GM23338 (cell line): ENCODE measurements at regions not wholly inside any gene's neighbourhood (a gene's known extent, or its start where the extent isn't known, plus 50 kb on each side); places are given as distances from the start of the nearest gene placed in this dataset.

ENCODE experiments used
- ATAC-seq: fragments of 200-7000 bp; cut with Tn5 transposase; 3 replicates; pipeline ENCODE4 v1.9.1; 2020
- DNase-seq: peaks from one replicate; pipeline ENCODE4 v3.0.0-alpha.2; 2015; ENCODE audit warnings: low spot score
- H2AFZ ChIP-seq: fragments of 200-600 bp; sonication (generic); 2 replicates; pipeline ENCODE4 v1.8.0; 2016; ENCODE audit warnings: antibody characterized with exemption, mild to moderate bottlenecking, moderate library complexity
- H3F3A ChIP-seq: fragments of 200-600 bp; sonication (generic); replicated peaks from 2 replicates; pipeline ENCODE4 v1.8.0; 2017; ENCODE audit warnings: antibody characterized with exemption, mixed run types, low read depth
- H3K27ac ChIP-seq: fragments of 200-600 bp; sonication (generic); 2 replicates; pipeline ENCODE4 v1.6.1; 2016; ENCODE audit warnings: low read depth
- H3K27me3 ChIP-seq: fragments of 200-600 bp; sonication (generic); 2 replicates; pipeline ENCODE4 v1.8.0; 2016; ENCODE audit warnings: mild to moderate bottlenecking, mixed run types, moderate library complexity; ENCODE audit not compliant: insufficient read depth
- H3K36me3 ChIP-seq: fragments of 200-600 bp; sonication (generic); 2 replicates; pipeline ENCODE4 v1.8.0; 2016; ENCODE audit warnings: mild to moderate bottlenecking; ENCODE audit not compliant: insufficient read depth
- H3K4me1 ChIP-seq: fragments of 200-600 bp; sonication (generic); 2 replicates; pipeline ENCODE4 v1.8.0; 2016; ENCODE audit warnings: mild to moderate bottlenecking, moderate library complexity; ENCODE audit not compliant: insufficient read depth
- H3K4me2 ChIP-seq: fragments of 200-600 bp; sonication (generic); 2 replicates; pipeline ENCODE4 v1.7.1; 2017; ENCODE audit warnings: mixed run types
- H3K4me3 ChIP-seq: fragments of 200-600 bp; sonication (generic); 2 replicates; pipeline ENCODE4 v1.6.1; 2016; ENCODE audit warnings: mixed run types
- H3K79me2 ChIP-seq: fragments of 200-600 bp; sonication (generic); replicated peaks from 2 replicates; pipeline ENCODE4 v1.8.0; 2017; ENCODE audit warnings: mild to moderate bottlenecking; ENCODE audit not compliant: insufficient read depth
- H3K9me2 ChIP-seq: fragments of 200-600 bp; sonication (generic); 2 replicates; pipeline ENCODE4 v1.8.0; 2017; ENCODE audit not compliant: insufficient read depth
- H4K20me1 ChIP-seq: fragments of 200-600 bp; sonication (generic); replicated peaks from 2 replicates; pipeline ENCODE4 v1.8.0; 2017; ENCODE audit warnings: mild to moderate bottlenecking; ENCODE audit not compliant: insufficient read depth
- H3K27ac Mint-ChIP-seq: 2 replicates; pipeline ENCODE4 v1.8.0; 2020; ENCODE audit warnings: inconsistent platforms, mild to moderate bottlenecking, moderate library complexity, mixed read lengths
- H3K27me3 Mint-ChIP-seq: 3 replicates; pipeline ENCODE4 v1.8.0; 2022; ENCODE audit warnings: low read depth, mild to moderate bottlenecking, moderate library complexity, mixed read lengths, inconsistent platforms; ENCODE audit not compliant: insufficient read depth, poor library complexity
- H3K36me3 Mint-ChIP-seq: 3 replicates; pipeline ENCODE4 v1.8.0; 2021; ENCODE audit warnings: low read depth, mild to moderate bottlenecking, inconsistent platforms, moderate library complexity, mixed read lengths
- H3K4me1 Mint-ChIP-seq: 3 replicates; pipeline ENCODE4 v1.8.0; 2020; ENCODE audit warnings: mild to moderate bottlenecking, inconsistent platforms, mixed read lengths
- H3K4me3 Mint-ChIP-seq: 3 replicates; pipeline ENCODE4 v1.8.0; 2021; ENCODE audit warnings: moderate library complexity, mild to moderate bottlenecking, inconsistent platforms, mixed read lengths
- H3K9me3 Mint-ChIP-seq: 3 replicates; pipeline ENCODE4 v1.8.0; 2020; ENCODE audit warnings: moderate library complexity, mild to moderate bottlenecking, inconsistent platforms, mixed read lengths
- CTCF ChIP-seq, 2 experiments: fragments of 200-600 bp in 1 of 2; sonication (generic) in 1 of 2; conservative IDR thresholded peaks; 2 replicates each; pipeline versions ENCODE4 v1.5.1 to v1.6.1; 2016 to 2017; ENCODE audit warnings: antibody characterized with exemption in 2 of 2, low read depth in 2 of 2, mild to moderate bottlenecking in 2 of 2, moderate library complexity in 1 of 2
- EZH2phosphoT487 ChIP-seq: fragments of 200-600 bp; sonication (generic); IDR thresholded peaks from one replicate; pipeline ENCODE4 v1.8.1; 2018; ENCODE audit warnings: antibody characterized with exemption; ENCODE audit not compliant: unreplicated experiment
- JUNB ChIP-seq: IDR thresholded peaks from one replicate; pipeline ENCODE4 v1.6.1; 2016; ENCODE audit warnings: antibody characterized with exemption; ENCODE audit not compliant: unreplicated experiment
- NANOG ChIP-seq: IDR thresholded peaks from 2 replicates; pipeline ENCODE4 v1.6.1; 2016; ENCODE audit warnings: antibody characterized with exemption, borderline replicate concordance
- POLR2AphosphoS5 ChIP-seq: IDR thresholded peaks from 2 replicates; pipeline ENCODE4 v1.6.1; 2016; ENCODE audit warnings: antibody characterized with exemption, low read depth
- REST ChIP-seq: IDR thresholded peaks from one replicate; pipeline ENCODE4 v1.6.1; 2018; ENCODE audit warnings: antibody characterized with exemption; ENCODE audit not compliant: unreplicated experiment
- STAT1 ChIP-seq: IDR thresholded peaks from one replicate; pipeline ENCODE4 v1.6.1; 2016; ENCODE audit warnings: antibody characterized with exemption; ENCODE audit not compliant: unreplicated experiment
- ZNF114 ChIP-seq: fragments of 250-450 bp; sonication (Bioruptor Pico); IDR thresholded peaks from 2 replicates; pipeline ENCODE4 v1.5.0; 2020; ENCODE audit warnings: mild to moderate bottlenecking, moderate library complexity
- ZNF331 ChIP-seq: fragments of 250-450 bp; sonication (Bioruptor Pico); IDR thresholded peaks from 2 replicates; pipeline ENCODE4 v1.5.0; 2020; ENCODE audit warnings: low read depth, mild to moderate bottlenecking, moderate library complexity
- ZNF462 ChIP-seq: fragments of 250-450 bp; sonication (Bioruptor Pico); IDR thresholded peaks from 2 replicates; pipeline ENCODE4 v1.5.0; 2020; ENCODE audit warnings: mild to moderate bottlenecking, moderate library complexity

- TF ChIP-seq REST, result no peak
- no peak for TF ChIP-seq STAT1
- no peak for TF ChIP-seq EZH2phosphoT487
- no peak for TF ChIP-seq POLR2AphosphoS5
- TF ChIP-seq NANOG, result no peak
- no peak for TF ChIP-seq JUNB
- TF ChIP-seq ZNF331 (CRISPR knock-in tag), result no peak
- TF ChIP-seq CTCF (conservative IDR thresholded peaks at IDR 0.05; ENCODE audit: low read depth in 2 of 2), result no peak
Observed at GRCh38 chr2:16191431-16192200, 251.3 kb downstream of the MYCN start (continued).

GRCh38 chr2:16190446-16191270, 250.3 kb downstream of the MYCN start:
- H3K27ac ChIP-seq, result no peak overlapping the region
- no peak overlapping the region for H3K4me3 Mint-ChIP-seq
- no peaks in the 10 kb centered on the region for H3F3A ChIP-seq
- peaks cover 7% of the 10 kb centered on the region for H3K27me3 Mint-ChIP-seq
- H3K9me3 Mint-ChIP-seq, result no peaks in the 10 kb centered on the region; the same call in 2 of the 3 replicates
- no peaks in the 10 kb centered on the region for H3K79me2 ChIP-seq
- no peaks in the 10 kb centered on the region for H4K20me1 ChIP-seq
- no peaks in the 10 kb centered on the region for H3K9me2 ChIP-seq
- H3K27ac Mint-ChIP-seq, result no peak overlapping the region
- no peak overlapping the region for H2AFZ ChIP-seq
- H3K36me3 Mint-ChIP-seq, result no peaks in the 10 kb centered on the region
- no peaks in the 10 kb centered on the region for H3K27me3 ChIP-seq
- no peak for ATAC-seq
- peaks cover 10% of the 10 kb centered on the region for H3K4me1 Mint-ChIP-seq
- no peak overlapping the region for H3K4me3 ChIP-seq
- H3K4me1 ChIP-seq, result peaks cover 5% of the 10 kb centered on the region; the same call in 1 of the 2 replicates
- no peak overlapping the region for H3K4me2 ChIP-seq
- DNase-seq, result no peak
- H3K36me3 ChIP-seq, result 0 out of 2 replicates have a peak, but pooled peaks cover 5% of the 10 kb centered on the region
- no peak for TF ChIP-seq EZH2phosphoT487
- no peak for TF ChIP-seq ZNF114 (CRISPR knock-in tag)
- no peak for TF ChIP-seq ZNF462 (CRISPR knock-in tag)
- no peak for TF ChIP-seq JUNB
